ENCODE measurements at regions not wholly inside any gene's neighbourhood (a gene's known extent, or its start where the extent isn't known, plus 50 kb on each side); places are given as distances from the start of the nearest gene placed in this dataset.

DNA sequence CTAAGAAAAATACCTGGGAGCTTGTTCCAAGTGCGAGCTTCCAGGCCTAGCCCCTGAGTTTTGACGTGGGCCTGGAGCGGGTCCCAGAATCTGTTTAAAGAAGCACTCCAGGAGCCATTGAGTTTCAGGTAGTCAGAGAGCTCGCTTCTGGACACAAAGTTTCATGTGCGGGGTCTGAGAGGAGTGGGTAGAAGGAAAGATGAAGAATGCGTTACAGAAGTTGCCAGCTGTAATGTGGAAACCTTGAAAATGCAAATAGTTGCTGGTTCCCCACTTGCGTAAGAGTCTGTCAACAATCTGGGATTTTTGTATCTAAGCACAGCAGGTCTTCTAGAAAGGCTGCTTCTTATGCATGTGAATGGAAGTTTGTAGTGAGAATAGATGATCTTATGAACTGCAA lies 77.5 kb upstream of the CLCN4 start:
- H3K27ac Mint-ChIP-seq (ENCODE audit: unreplicated experiment), result no peak overlapping the region
- peaks cover 17% of the 10 kb centered on the region for H3K4me1 Mint-ChIP-seq (ENCODE audit: unreplicated experiment)
- H3K36me3 Mint-ChIP-seq (ENCODE audit: unreplicated experiment), result peaks cover 9% of the 10 kb centered on the region
- TF ChIP-seq, protein P1, sequence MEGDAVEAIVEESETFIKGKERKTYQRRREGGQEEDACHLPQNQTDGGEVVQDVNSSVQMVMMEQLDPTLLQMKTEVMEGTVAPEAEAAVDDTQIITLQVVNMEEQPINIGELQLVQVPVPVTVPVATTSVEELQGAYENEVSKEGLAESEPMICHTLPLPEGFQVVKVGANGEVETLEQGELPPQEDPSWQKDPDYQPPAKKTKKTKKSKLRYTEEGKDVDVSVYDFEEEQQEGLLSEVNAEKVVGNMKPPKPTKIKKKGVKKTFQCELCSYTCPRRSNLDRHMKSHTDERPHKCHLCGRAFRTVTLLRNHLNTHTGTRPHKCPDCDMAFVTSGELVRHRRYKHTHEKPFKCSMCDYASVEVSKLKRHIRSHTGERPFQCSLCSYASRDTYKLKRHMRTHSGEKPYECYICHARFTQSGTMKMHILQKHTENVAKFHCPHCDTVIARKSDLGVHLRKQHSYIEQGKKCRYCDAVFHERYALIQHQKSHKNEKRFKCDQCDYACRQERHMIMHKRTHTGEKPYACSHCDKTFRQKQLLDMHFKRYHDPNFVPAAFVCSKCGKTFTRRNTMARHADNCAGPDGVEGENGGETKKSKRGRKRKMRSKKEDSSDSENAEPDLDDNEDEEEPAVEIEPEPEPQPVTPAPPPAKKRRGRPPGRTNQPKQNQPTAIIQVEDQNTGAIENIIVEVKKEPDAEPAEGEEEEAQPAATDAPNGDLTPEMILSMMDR (IDR thresholded peaks at IDR 0.05), result no peak
- H3K27me3 Mint-ChIP-seq (ENCODE audit: unreplicated experiment), result no peaks in the 10 kb centered on the region
- H3K4me3 Mint-ChIP-seq (ENCODE audit: unreplicated experiment), result no peak overlapping the region
- peaks cover 4% of the 10 kb centered on the region for H3K9me3 Mint-ChIP-seq (ENCODE audit: unreplicated experiment)
- DNase-seq (ENCODE audit: extremely low spot score, unreplicated experiment), result no peak

DNA sequence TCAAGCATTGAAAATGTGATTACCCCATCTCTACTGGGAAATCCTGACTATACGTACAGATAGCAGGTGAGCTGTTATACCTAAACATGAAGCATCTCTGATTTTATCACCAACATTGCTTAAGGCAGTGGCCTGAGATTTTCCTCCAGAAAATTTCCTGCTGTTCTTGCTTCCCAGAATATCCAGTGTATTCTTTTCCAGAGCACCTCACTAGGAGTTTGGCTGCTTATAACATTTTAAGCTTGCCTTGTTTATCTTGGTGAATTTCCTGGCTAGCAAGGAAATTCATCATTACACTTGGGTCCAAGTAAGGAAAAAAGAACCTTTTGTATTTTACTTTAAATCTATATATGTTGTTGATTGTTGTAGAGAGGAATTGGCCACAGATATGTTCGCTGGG lies 73.0 kb upstream of the CLCN4 start:
- TF ChIP-seq, protein P1 (IDR thresholded peaks at IDR 0.05), result no peak
- no peak for DNase-seq (ENCODE audit: extremely low spot score, unreplicated experiment)
- peaks cover 17% of the 10 kb centered on the region for H3K4me1 Mint-ChIP-seq (ENCODE audit: unreplicated experiment)
- H3K9me3 Mint-ChIP-seq (ENCODE audit: unreplicated experiment), result peaks cover 4% of the 10 kb centered on the region
- H3K27me3 Mint-ChIP-seq (ENCODE audit: unreplicated experiment), result no peaks in the 10 kb centered on the region
- H3K36me3 Mint-ChIP-seq (ENCODE audit: unreplicated experiment), result peaks cover 10% of the 10 kb centered on the region
- peak overlapping the region; percentile 80 for H3K27ac Mint-ChIP-seq (ENCODE audit: unreplicated experiment)
- no peak overlapping the region for H3K4me3 Mint-ChIP-seq (ENCODE audit: unreplicated experiment)

DNA sequence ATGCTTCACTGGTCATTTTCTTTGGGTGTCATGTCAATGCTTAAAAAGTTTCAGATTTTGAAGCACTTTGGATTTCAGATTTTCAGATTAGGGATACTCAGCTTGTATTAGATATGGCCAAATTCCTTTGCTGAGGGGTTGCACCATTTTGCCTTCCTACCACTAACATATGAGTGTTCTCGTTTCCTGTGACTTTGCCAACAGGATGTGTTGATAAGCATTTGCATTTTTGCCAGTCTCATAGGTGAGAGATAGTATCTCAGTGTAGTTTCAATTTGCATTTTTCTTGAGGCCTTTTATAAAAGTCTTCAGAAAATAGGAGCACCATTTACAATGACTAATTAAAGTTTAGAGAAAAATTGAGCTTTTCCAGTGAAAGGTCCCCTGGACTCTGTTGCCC lies 71.6 kb upstream of the CLCN4 start:
- TF ChIP-seq, protein P1 (IDR thresholded peaks at IDR 0.05), result no peak
- no peaks in the 10 kb centered on the region for H3K27me3 Mint-ChIP-seq (ENCODE audit: unreplicated experiment)
- peaks cover 4% of the 10 kb centered on the region for H3K9me3 Mint-ChIP-seq (ENCODE audit: unreplicated experiment)
- no peak overlapping the region for H3K4me3 Mint-ChIP-seq (ENCODE audit: unreplicated experiment)
- DNase-seq (ENCODE audit: extremely low spot score, unreplicated experiment), result no peak
- peaks cover 1% of the 10 kb centered on the region for H3K36me3 Mint-ChIP-seq (ENCODE audit: unreplicated experiment)
- peaks cover 24% of the 10 kb centered on the region for H3K4me1 Mint-ChIP-seq (ENCODE audit: unreplicated experiment)
- no peak overlapping the region for H3K27ac Mint-ChIP-seq (ENCODE audit: unreplicated experiment)

DNA sequence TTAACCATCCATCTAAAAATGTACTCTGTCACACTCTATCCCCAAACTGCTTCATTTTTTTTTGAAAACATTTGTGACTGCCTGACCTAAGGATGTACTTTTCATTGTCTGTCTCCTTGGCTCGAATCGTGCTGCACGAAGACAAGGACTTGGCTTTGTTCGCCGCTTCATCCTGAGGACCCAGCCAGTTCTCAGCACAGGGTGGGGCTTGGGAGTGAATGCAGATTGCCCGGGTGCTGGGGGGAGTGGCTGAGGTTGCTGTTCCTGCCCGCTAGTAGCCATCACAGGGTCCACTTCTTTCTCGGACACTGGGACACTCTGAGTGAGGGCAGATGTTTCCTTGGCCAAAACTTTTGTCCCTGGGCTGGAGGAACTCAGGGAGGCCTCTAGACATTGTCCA lies 70.1 kb upstream of the CLCN4 start:
- peaks cover 24% of the 10 kb centered on the region for H3K4me1 Mint-ChIP-seq (ENCODE audit: unreplicated experiment)
- TF ChIP-seq, protein P1 (IDR thresholded peaks at IDR 0.05), result no peak
- no peak overlapping the region for H3K4me3 Mint-ChIP-seq (ENCODE audit: unreplicated experiment)
- no peak for DNase-seq (ENCODE audit: extremely low spot score, unreplicated experiment)
- H3K27ac Mint-ChIP-seq (ENCODE audit: unreplicated experiment), result no peak overlapping the region
- H3K36me3 Mint-ChIP-seq (ENCODE audit: unreplicated experiment), result peaks cover 2% of the 10 kb centered on the region
- peaks cover 9% of the 10 kb centered on the region for H3K9me3 Mint-ChIP-seq (ENCODE audit: unreplicated experiment)
- no peaks in the 10 kb centered on the region for H3K27me3 Mint-ChIP-seq (ENCODE audit: unreplicated experiment)

DNA sequence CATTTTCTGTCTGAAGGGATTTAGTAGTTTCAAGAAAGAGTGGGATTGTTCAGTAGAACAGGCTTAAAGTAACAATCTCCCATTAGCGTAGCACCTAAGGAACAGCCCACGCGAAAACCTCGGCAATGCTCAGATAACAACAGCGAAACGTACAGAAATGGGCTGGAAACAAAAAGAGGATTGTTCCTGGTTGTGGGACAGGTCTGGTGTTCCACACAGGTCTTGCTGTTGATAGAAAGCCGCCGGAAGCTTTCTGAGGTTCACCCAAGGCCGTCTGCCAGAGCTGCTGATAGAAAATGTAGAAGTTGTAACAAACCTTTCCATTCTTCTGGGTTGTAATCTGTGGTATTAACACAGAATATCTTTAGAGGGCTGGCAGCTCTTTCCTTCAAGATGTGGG lies 69.4 kb upstream of the CLCN4 start:
- Mint-ChIP-seq H3K27ac (ENCODE audit: unreplicated experiment) (no peak overlapping the region), H3K27me3 (ENCODE audit: unreplicated experiment) (no peaks in the 10 kb centered on the region), H3K36me3 (ENCODE audit: unreplicated experiment) (peaks cover 5% of the 10 kb centered on the region), H3K4me1 (ENCODE audit: unreplicated experiment) (peaks cover 24% of the 10 kb centered on the region), H3K9me3 (ENCODE audit: unreplicated experiment) (peaks cover 9% of the 10 kb centered on the region), H3K4me3 (ENCODE audit: unreplicated experiment) (no peak overlapping the region)
- TF ChIP-seq, protein P1 (IDR thresholded peaks at IDR 0.05), result no peak
- DNase-seq (ENCODE audit: extremely low spot score, unreplicated experiment), result no peak
